NB4 (cell line): ENCODE measurements at regions not wholly inside any gene's neighbourhood (a gene's known extent, or its start where the extent isn't known, plus 50 kb on each side); places are given as distances from the start of the nearest gene placed in this dataset.

Experiments
- MYC ChIP-seq: IDR thresholded peaks from 2 replicates; pipeline ENCODE4 v1.6.1; 2011; ENCODE audit warnings: low read depth, low read length
- POLR2A ChIP-seq: IDR thresholded peaks from 2 replicates; pipeline ENCODE4 v1.6.1; 2011; ENCODE audit warnings: mild to moderate bottlenecking; ENCODE audit not compliant: insufficient read length; ENCODE audit errors: extremely low read depth
- TF ChIP-seq, protein P1 (sequence below): IDR thresholded peaks from one replicate; pipeline ENCODE4 v1.5.1; 2012; ENCODE audit warnings: low read depth, low read length
- TF ChIP-seq, protein P2 (sequence below): IDR thresholded peaks from 2 replicates; pipeline ENCODE4 v1.6.1; 2011; ENCODE audit warnings: low read depth, low read length

DNA sequence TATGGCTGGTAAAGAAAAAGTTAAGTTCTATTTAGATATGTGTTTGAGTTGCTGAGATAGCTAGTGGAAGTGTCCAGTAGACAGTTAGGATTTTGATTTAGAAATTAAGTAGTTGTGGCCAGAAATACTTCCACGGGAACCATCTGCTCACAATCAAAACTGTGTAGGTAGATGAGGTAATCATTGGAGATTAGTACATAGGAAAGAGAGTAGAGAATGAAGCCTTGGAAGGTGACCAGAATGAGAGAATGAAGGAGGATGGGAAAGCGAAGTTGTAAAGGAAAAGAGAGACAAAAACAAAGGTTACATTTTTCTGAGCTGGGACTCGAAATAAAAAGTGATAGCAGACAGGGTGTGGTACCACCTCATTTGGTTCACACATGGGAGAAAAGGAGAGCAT, 296.9 kb upstream of the SORL1-AS1 start:
- TF ChIP-seq, protein P1, sequence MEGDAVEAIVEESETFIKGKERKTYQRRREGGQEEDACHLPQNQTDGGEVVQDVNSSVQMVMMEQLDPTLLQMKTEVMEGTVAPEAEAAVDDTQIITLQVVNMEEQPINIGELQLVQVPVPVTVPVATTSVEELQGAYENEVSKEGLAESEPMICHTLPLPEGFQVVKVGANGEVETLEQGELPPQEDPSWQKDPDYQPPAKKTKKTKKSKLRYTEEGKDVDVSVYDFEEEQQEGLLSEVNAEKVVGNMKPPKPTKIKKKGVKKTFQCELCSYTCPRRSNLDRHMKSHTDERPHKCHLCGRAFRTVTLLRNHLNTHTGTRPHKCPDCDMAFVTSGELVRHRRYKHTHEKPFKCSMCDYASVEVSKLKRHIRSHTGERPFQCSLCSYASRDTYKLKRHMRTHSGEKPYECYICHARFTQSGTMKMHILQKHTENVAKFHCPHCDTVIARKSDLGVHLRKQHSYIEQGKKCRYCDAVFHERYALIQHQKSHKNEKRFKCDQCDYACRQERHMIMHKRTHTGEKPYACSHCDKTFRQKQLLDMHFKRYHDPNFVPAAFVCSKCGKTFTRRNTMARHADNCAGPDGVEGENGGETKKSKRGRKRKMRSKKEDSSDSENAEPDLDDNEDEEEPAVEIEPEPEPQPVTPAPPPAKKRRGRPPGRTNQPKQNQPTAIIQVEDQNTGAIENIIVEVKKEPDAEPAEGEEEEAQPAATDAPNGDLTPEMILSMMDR: no peak
- TF ChIP-seq POLR2A (no peak), MYC (no peak)
- TF ChIP-seq, protein P2, sequence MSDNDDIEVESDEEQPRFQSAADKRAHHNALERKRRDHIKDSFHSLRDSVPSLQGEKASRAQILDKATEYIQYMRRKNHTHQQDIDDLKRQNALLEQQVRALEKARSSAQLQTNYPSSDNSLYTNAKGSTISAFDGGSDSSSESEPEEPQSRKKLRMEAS: no peak
